ENCODE measurements at regions not wholly inside any gene's neighbourhood (a gene's known extent, or its start where the extent isn't known, plus 50 kb on each side); places are given as distances from the start of the nearest gene placed in this dataset.

- POLR2A ChIA-PET: no interaction called here
- no peaks in the 10 kb centered on the region for H3K36me3 Mint-ChIP-seq (ENCODE audit: insufficient read depth, unreplicated experiment)
- no peak for TF ChIP-seq CTCF (IDR thresholded peaks at IDR 0.05; ENCODE audit: unreplicated experiment)
- intact Hi-C loops (cut with micrococcal nuclease): no loop called here
- DNase-seq (ENCODE audit: unreplicated experiment): no peak
- H3K27ac Mint-ChIP-seq (ENCODE audit: low read depth, unreplicated experiment): no peak overlapping the region
- H3K9me3 Mint-ChIP-seq (ENCODE audit: unreplicated experiment): no peaks in the 10 kb centered on the region
- no peak overlapping the region for H3K4me3 Mint-ChIP-seq (ENCODE audit: unreplicated experiment)
- CTCF ChIA-PET: no interaction called here
- H3K27me3 Mint-ChIP-seq (ENCODE audit: insufficient read depth, unreplicated experiment): no peaks in the 10 kb centered on the region
- H3K4me1 Mint-ChIP-seq (ENCODE audit: insufficient read depth, unreplicated experiment): no peaks in the 10 kb centered on the region
- no TSS peak for BruUV-seq (replicated peaks)
These were observed 305.5 kb upstream of the ZMIZ1 start for GRCh38 chr10:78763234-78763633.

GRCh38 chr10:78763651-78764395 is 304.9 kb upstream of the ZMIZ1 start:
- Mint-ChIP-seq H3K9me3 (ENCODE audit: unreplicated experiment) (no peaks in the 10 kb centered on the region), H3K4me1 (ENCODE audit: insufficient read depth, unreplicated experiment) (no peaks in the 10 kb centered on the region), H3K4me3 (ENCODE audit: unreplicated experiment) (no peak overlapping the region), H3K27me3 (ENCODE audit: insufficient read depth, unreplicated experiment) (no peaks in the 10 kb centered on the region), H3K27ac (ENCODE audit: low read depth, unreplicated experiment) (no peak overlapping the region), H3K36me3 (ENCODE audit: insufficient read depth, unreplicated experiment) (no peaks in the 10 kb centered on the region)
- no peak for DNase-seq (ENCODE audit: unreplicated experiment)
- ChIA-PET CTCF (no interaction called here), POLR2A (no interaction called here)
- TF ChIP-seq CTCF (IDR thresholded peaks at IDR 0.05; ENCODE audit: unreplicated experiment): no peak
- intact Hi-C loops (cut with micrococcal nuclease): no loop called here
- BruUV-seq (replicated peaks): no TSS peak

GRCh38 chr10:78764436-78764835 is 304.3 kb upstream of the ZMIZ1 start:
- H3K4me1 Mint-ChIP-seq (ENCODE audit: insufficient read depth, unreplicated experiment): no peaks in the 10 kb centered on the region
- no peak for TF ChIP-seq CTCF (IDR thresholded peaks at IDR 0.05; ENCODE audit: unreplicated experiment)
- H3K9me3 Mint-ChIP-seq (ENCODE audit: unreplicated experiment): no peaks in the 10 kb centered on the region
- H3K4me3 Mint-ChIP-seq (ENCODE audit: unreplicated experiment): no peak overlapping the region
- H3K27me3 Mint-ChIP-seq (ENCODE audit: insufficient read depth, unreplicated experiment): no peaks in the 10 kb centered on the region
- intact Hi-C loops (cut with micrococcal nuclease): no loop called here
- H3K27ac Mint-ChIP-seq (ENCODE audit: low read depth, unreplicated experiment): no peak overlapping the region
- no peaks in the 10 kb centered on the region for H3K36me3 Mint-ChIP-seq (ENCODE audit: insufficient read depth, unreplicated experiment)
- BruUV-seq (replicated peaks): no TSS peak
- DNase-seq (ENCODE audit: unreplicated experiment): no peak
- ChIA-PET CTCF (no interaction called here), POLR2A (no interaction called here)

GRCh38 chr10:78764846-78765430 is 303.8 kb upstream of the ZMIZ1 start:
- DNase-seq (ENCODE audit: unreplicated experiment): no peak
- TF ChIP-seq CTCF (IDR thresholded peaks at IDR 0.05; ENCODE audit: unreplicated experiment): no peak
- Mint-ChIP-seq H3K27ac (ENCODE audit: low read depth, unreplicated experiment) (no peak overlapping the region), H3K4me3 (ENCODE audit: unreplicated experiment) (no peak overlapping the region), H3K27me3 (ENCODE audit: insufficient read depth, unreplicated experiment) (no peaks in the 10 kb centered on the region), H3K36me3 (ENCODE audit: insufficient read depth, unreplicated experiment) (no peaks in the 10 kb centered on the region), H3K9me3 (ENCODE audit: unreplicated experiment) (no peaks in the 10 kb centered on the region), H3K4me1 (ENCODE audit: insufficient read depth, unreplicated experiment) (no peaks in the 10 kb centered on the region)
- BruUV-seq (replicated peaks): no TSS peak
- intact Hi-C loops (cut with micrococcal nuclease): no loop called here
- CTCF ChIA-PET: no interaction called here
- POLR2A ChIA-PET: no interaction called here

Data from MCF 10A (cell line).